ENCODE measurements at regions not wholly inside any gene's neighbourhood (a gene's known extent, or its start where the extent isn't known, plus 50 kb on each side); places are given as distances from the start of the nearest gene placed in this dataset.

DNA sequence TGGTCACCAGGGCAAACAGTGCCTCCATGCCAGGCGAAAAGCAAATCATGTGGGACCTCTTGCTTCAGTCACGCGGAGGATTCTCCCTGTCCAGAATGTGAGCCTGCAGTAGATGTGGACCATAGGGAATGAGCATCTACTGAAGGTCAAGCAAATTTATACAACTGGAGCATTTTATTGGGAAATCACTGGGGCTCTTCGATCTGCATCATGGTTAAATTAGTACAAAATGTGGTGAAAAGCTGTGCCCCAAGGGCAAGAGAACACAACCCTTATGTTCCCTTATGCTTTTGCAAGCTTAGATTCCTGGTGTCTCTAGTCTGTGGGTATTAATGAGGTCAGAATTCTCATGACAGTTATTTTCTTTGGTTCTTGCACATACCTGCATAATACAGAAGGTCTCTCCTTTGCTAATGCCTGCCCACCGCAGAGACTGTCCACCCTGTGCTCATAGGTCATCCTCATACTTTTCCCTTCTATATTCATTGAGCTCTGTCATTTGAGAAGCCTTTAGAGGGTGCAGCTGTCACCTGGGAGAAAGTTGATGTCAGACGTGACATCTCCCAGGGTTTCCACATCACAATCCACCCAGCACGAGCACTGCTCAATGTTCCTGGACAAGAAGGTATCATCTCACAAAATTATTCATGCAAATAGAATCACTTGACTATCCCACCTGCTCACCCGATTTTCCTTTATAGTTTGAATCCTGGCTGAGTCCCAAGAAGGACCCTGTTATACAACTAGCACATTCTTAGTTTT is 111.7 kb downstream of the NXNL2 start:
- TF ChIP-seq, protein P1, sequence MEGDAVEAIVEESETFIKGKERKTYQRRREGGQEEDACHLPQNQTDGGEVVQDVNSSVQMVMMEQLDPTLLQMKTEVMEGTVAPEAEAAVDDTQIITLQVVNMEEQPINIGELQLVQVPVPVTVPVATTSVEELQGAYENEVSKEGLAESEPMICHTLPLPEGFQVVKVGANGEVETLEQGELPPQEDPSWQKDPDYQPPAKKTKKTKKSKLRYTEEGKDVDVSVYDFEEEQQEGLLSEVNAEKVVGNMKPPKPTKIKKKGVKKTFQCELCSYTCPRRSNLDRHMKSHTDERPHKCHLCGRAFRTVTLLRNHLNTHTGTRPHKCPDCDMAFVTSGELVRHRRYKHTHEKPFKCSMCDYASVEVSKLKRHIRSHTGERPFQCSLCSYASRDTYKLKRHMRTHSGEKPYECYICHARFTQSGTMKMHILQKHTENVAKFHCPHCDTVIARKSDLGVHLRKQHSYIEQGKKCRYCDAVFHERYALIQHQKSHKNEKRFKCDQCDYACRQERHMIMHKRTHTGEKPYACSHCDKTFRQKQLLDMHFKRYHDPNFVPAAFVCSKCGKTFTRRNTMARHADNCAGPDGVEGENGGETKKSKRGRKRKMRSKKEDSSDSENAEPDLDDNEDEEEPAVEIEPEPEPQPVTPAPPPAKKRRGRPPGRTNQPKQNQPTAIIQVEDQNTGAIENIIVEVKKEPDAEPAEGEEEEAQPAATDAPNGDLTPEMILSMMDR (IDR thresholded peaks at IDR 0.05 in 8 of 11, conservative IDR thresholded peaks at IDR 0.05 in 3 of 11): no peak
- no peak for TF ChIP-seq POLR2A (IDR thresholded peaks at IDR 0.05)
- no peak for TF ChIP-seq POLR2AphosphoS5 (IDR thresholded peaks at IDR 0.05)

Data from spleen (tissue), 7 donors.